HL-60 (cell line): ENCODE measurements at regions not wholly inside any gene's neighbourhood (a gene's known extent, or its start where the extent isn't known, plus 50 kb on each side); places are given as distances from the start of the nearest gene placed in this dataset.

ENCODE experiments used
- DNase-seq, 2 experiments: peaks; one replicate each; pipeline ENCODE4 v3.0.0-alpha.2; 2010 to 2020; ENCODE audit warnings: low read depth in 1 of 2, low spot score in 1 of 2
- H3K27ac ChIP-seq: fragments of 250-450 bp; sonication (Bioruptor Pico); replicated peaks from 2 replicates; pipeline ENCODE4 v1.5.1; 2020; ENCODE audit warnings: mild to moderate bottlenecking, moderate library complexity
- H3K27me3 ChIP-seq: fragments of 250-450 bp; sonication (Bioruptor Pico); 2 replicates; pipeline ENCODE4 v1.5.1; 2021; ENCODE audit warnings: mild to moderate bottlenecking, moderate library complexity; ENCODE audit not compliant: insufficient read depth, poor library complexity, severe bottlenecking
- H3K4me3 ChIP-seq: replicated peaks from 2 replicates; pipeline ENCODE4 v1.5.1; 2011; ENCODE audit warnings: mild to moderate bottlenecking, control low read depth, low read length; ENCODE audit not compliant: insufficient read depth
- GABPA ChIP-seq: IDR thresholded peaks from 2 replicates; pipeline ENCODE4 v1.6.1; 2012; ENCODE audit warnings: low read depth
- POLR2AphosphoS5 ChIP-seq: IDR thresholded peaks from 2 replicates; pipeline ENCODE4 v1.6.1; 2012; ENCODE audit warnings: low read depth
- SPI1 ChIP-seq: IDR thresholded peaks from 2 replicates; pipeline ENCODE4 v1.6.1; 2012; ENCODE audit warnings: low read depth, mild to moderate bottlenecking, borderline replicate concordance
- TF ChIP-seq, protein P1 (sequence below): IDR thresholded peaks from one replicate; pipeline ENCODE4 v1.5.1; 2011; ENCODE audit warnings: low read length, control low read depth, inconsistent platforms; ENCODE audit not compliant: insufficient read depth
- TF ChIP-seq, protein P2 (sequence below): IDR thresholded peaks from 2 replicates; pipeline ENCODE4 v1.6.1; 2012; ENCODE audit warnings: low read depth; ENCODE audit not compliant: insufficient replicate concordance

DNA sequence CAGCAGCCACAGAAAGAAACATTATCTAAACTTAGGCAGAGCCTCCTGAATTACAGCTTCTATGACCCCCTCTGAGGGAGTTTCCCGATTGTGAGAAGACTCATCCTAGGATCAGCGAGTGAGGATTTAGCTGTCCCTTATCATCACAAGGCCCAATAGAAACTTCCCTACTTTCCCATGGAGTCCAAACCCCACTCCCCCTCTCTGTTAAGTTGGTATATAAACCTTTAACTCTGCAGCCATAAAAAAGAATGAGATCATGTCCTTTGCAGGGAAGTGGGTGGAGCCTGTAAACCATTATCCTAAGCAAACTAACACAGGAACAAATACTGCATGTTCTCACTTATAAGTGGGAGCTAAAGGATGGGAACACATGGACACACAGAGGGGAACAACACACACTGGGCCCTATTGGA, 78.8 kb downstream of the MYL12B start:
- Histone ChIP-seq H3K27ac (no peak overlapping the region), H3K4me3 (no peak overlapping the region), H3K27me3 (no peaks in the 10 kb centered on the region)
- DNase-seq, result no peak
- TF ChIP-seq, protein P1, sequence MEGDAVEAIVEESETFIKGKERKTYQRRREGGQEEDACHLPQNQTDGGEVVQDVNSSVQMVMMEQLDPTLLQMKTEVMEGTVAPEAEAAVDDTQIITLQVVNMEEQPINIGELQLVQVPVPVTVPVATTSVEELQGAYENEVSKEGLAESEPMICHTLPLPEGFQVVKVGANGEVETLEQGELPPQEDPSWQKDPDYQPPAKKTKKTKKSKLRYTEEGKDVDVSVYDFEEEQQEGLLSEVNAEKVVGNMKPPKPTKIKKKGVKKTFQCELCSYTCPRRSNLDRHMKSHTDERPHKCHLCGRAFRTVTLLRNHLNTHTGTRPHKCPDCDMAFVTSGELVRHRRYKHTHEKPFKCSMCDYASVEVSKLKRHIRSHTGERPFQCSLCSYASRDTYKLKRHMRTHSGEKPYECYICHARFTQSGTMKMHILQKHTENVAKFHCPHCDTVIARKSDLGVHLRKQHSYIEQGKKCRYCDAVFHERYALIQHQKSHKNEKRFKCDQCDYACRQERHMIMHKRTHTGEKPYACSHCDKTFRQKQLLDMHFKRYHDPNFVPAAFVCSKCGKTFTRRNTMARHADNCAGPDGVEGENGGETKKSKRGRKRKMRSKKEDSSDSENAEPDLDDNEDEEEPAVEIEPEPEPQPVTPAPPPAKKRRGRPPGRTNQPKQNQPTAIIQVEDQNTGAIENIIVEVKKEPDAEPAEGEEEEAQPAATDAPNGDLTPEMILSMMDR, result no peak
- TF ChIP-seq POLR2AphosphoS5, result no peak
- TF ChIP-seq SPI1, result no peak
- TF ChIP-seq GABPA, result no peak
- TF ChIP-seq, protein P2, sequence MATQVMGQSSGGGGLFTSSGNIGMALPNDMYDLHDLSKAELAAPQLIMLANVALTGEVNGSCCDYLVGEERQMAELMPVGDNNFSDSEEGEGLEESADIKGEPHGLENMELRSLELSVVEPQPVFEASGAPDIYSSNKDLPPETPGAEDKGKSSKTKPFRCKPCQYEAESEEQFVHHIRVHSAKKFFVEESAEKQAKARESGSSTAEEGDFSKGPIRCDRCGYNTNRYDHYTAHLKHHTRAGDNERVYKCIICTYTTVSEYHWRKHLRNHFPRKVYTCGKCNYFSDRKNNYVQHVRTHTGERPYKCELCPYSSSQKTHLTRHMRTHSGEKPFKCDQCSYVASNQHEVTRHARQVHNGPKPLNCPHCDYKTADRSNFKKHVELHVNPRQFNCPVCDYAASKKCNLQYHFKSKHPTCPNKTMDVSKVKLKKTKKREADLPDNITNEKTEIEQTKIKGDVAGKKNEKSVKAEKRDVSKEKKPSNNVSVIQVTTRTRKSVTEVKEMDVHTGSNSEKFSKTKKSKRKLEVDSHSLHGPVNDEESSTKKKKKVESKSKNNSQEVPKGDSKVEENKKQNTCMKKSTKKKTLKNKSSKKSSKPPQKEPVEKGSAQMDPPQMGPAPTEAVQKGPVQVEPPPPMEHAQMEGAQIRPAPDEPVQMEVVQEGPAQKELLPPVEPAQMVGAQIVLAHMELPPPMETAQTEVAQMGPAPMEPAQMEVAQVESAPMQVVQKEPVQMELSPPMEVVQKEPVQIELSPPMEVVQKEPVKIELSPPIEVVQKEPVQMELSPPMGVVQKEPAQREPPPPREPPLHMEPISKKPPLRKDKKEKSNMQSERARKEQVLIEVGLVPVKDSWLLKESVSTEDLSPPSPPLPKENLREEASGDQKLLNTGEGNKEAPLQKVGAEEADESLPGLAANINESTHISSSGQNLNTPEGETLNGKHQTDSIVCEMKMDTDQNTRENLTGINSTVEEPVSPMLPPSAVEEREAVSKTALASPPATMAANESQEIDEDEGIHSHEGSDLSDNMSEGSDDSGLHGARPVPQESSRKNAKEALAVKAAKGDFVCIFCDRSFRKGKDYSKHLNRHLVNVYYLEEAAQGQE, result no peak

DNA sequence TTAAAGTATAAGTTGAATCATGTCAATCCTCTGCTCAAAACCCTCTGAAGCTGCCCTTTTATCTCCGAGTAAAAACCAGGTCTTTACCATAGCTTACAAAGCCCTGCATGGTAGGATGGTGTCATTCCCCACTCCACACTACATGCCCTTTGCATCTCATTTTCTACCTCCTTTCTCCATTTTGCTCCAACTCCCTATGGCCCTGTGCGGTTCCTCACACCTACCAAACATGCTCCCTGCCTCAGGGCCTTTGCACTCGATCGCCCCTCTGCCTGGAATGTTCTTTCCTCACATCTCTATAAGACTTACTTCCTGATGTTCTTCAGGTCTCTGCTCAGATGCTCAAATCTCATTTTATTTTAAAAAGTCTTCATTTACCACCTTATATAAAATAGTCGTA, 80.7 kb downstream of the MYL12B start:
- no peak overlapping the region for H3K4me3 ChIP-seq
- no peaks in the 10 kb centered on the region for H3K27me3 ChIP-seq
- no peak for DNase-seq
- TF ChIP-seq POLR2AphosphoS5, result no peak
- TF ChIP-seq, protein P2, result no peak
- TF ChIP-seq GABPA, result no peak
- TF ChIP-seq, protein P1, result no peak
- TF ChIP-seq SPI1, result no peak
- no peak overlapping the region for H3K27ac ChIP-seq

DNA sequence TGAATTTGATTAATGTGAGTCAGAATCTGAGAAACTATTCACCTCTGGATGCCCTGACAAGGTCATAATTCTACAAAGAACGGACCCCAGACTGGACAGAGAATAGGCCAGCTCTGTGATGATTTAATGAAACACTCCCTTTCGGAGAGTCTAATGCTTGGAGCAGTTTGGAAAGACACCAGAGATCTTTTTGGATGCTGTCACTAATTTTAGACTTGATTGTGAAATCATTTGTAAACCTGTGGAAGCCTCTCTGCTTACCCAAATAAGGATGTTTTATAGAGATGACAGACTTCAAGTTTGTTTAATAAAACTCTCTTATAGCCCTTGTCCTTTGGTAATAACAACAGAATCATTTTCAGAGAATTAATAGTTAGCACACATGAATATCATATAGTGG, 83.5 kb downstream of the MYL12B start:
- Histone ChIP-seq H3K27ac (no peak overlapping the region), H3K27me3 (no peaks in the 10 kb centered on the region), H3K4me3 (no peak overlapping the region)
- no peak for DNase-seq
- TF ChIP-seq, protein P2, result no peak
- TF ChIP-seq, protein P1, result no peak
- no peak for TF ChIP-seq POLR2AphosphoS5
- no peak for TF ChIP-seq GABPA
- no peak for TF ChIP-seq SPI1
